ENCODE measurements at regions not wholly inside any gene's neighbourhood (a gene's known extent, or its start where the extent isn't known, plus 50 kb on each side); places are given as distances from the start of the nearest gene placed in this dataset.

DNA sequence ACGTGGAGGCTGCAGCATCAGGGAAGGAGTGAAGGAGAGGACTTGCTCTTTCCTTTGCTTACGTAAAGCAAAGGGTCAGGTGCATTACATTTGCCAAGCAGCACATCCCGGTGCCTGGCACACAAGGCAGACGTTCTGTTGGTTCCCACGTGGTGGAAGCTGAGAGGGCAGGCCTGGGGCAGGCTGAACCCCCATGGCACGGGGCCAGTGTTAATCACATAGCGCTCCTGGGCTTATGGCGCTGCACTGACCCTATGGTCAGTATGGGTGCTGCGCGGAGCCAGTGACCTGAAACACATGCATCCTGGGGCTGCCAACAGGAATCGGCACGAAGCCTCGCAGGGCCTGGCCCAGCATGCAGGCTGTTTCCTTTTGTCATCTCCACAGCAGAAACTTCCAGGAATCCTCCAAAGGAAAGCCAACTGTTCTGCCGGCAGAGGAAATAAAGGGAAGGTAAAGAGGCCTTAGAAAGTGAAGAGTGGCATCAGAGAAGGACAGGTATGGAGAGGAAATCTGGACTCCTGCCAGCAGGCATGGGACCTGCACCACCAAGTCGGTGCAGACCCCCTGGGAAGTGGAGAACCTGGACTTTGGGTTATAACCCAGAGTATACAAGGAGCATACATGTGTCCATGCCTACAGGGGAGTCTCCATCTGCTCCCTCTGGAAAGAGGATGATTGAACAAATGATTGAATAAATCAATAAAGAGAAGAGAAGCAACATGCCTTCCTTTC, 560.2 kb downstream of the TCERG1L start:
- TF ChIP-seq, protein P1, sequence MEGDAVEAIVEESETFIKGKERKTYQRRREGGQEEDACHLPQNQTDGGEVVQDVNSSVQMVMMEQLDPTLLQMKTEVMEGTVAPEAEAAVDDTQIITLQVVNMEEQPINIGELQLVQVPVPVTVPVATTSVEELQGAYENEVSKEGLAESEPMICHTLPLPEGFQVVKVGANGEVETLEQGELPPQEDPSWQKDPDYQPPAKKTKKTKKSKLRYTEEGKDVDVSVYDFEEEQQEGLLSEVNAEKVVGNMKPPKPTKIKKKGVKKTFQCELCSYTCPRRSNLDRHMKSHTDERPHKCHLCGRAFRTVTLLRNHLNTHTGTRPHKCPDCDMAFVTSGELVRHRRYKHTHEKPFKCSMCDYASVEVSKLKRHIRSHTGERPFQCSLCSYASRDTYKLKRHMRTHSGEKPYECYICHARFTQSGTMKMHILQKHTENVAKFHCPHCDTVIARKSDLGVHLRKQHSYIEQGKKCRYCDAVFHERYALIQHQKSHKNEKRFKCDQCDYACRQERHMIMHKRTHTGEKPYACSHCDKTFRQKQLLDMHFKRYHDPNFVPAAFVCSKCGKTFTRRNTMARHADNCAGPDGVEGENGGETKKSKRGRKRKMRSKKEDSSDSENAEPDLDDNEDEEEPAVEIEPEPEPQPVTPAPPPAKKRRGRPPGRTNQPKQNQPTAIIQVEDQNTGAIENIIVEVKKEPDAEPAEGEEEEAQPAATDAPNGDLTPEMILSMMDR (IDR thresholded peaks at IDR 0.05): no peak
- TF ChIP-seq, protein P2, sequence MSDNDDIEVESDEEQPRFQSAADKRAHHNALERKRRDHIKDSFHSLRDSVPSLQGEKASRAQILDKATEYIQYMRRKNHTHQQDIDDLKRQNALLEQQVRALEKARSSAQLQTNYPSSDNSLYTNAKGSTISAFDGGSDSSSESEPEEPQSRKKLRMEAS (IDR thresholded peaks at IDR 0.05): no peak
- no peak for TF ChIP-seq POLR2A (IDR thresholded peaks at IDR 0.05; ENCODE audit: low read length)
- no peak for TF ChIP-seq EP300 (IDR thresholded peaks at IDR 0.05)
- no peak for TF ChIP-seq CHD4 (IDR thresholded peaks at IDR 0.05; ENCODE audit: borderline replicate concordance)
- TF ChIP-seq JUNB (IDR thresholded peaks at IDR 0.05): no peak
- no peak for TF ChIP-seq RFX5 (IDR thresholded peaks at IDR 0.05)
- no peak for TF ChIP-seq PHF8 (IDR thresholded peaks at IDR 0.05; ENCODE audit: borderline replicate concordance, low read depth)
- no peak for TF ChIP-seq POLR2AphosphoS2 (conservative IDR thresholded peaks at IDR 0.05; ENCODE audit: low read length)
- TF ChIP-seq, protein P3, sequence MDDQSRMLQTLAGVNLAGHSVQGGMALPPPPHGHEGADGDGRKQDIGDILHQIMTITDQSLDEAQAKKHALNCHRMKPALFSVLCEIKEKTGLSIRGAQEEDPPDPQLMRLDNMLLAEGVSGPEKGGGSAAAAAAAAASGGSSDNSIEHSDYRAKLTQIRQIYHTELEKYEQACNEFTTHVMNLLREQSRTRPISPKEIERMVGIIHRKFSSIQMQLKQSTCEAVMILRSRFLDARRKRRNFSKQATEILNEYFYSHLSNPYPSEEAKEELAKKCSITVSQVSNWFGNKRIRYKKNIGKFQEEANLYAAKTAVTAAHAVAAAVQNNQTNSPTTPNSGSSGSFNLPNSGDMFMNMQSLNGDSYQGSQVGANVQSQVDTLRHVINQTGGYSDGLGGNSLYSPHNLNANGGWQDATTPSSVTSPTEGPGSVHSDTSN (IDR thresholded peaks at IDR 0.05): no peak
- TF ChIP-seq JUN (IDR thresholded peaks at IDR 0.05): no peak
- TF ChIP-seq CEBPB (IDR thresholded peaks at IDR 0.05): no peak

All from A549 (cell line).